HG03175 (cell line): ENCODE measurements at regions not wholly inside any gene's neighbourhood (a gene's known extent, or its start where the extent isn't known, plus 50 kb on each side); places are given as distances from the start of the nearest gene placed in this dataset.
"Not testable (repeated sequence)": the region's sequence is repeated elsewhere in the genome, so short reads cannot be mapped to it uniquely, and the experiment has no call there.

Experiments used
- ATAC-seq: cut with Tn5 transposase; IDR thresholded peaks from one replicate; pipeline ENCODE4 v1.9.1; 2021; ENCODE audit warnings: mild to moderate bottlenecking, moderate library complexity; ENCODE audit not compliant: unreplicated experiment

DNA sequence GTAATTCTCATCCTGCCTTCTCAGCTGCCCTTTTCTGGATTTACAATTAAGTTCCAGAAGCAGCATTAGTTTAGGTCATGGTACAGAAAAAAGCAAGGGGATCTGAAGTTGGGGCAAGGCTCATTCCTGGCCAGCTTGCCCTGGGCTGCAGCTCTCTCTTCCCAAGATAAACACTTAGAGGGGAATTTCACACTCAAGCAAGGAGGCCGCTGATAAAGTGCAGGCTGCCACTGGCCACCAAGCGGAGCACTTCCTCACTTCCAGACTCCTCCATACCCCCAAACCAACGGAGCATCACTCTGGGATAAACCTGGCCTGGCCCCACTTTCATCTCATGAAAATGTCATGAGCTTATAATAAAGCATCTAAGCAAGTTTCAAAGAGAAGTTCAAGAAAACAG lies 445.5 kb upstream of the MKI67 start:
- no peak for ATAC-seq

DNA sequence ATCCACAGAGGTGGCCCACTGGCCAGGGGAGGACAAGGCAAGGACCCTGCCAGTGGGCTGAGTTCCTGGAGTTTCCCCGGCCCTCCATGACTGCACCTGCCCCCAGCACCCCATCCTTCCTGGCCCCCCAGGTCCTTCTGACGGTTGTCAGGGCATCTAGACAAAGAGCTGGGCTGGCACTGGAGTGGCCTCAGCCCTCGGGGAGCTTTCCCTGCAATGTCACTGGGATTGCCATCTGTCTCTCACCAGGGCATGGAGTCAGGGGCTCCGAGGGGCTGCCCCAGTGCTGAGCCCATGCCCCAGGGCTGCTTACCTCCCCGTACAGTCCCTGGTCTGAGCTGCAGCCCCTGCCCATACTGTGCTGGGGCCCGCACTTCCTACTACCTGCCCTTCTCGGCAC lies 446.5 kb upstream of the MKI67 start:
- no peak for ATAC-seq

DNA sequence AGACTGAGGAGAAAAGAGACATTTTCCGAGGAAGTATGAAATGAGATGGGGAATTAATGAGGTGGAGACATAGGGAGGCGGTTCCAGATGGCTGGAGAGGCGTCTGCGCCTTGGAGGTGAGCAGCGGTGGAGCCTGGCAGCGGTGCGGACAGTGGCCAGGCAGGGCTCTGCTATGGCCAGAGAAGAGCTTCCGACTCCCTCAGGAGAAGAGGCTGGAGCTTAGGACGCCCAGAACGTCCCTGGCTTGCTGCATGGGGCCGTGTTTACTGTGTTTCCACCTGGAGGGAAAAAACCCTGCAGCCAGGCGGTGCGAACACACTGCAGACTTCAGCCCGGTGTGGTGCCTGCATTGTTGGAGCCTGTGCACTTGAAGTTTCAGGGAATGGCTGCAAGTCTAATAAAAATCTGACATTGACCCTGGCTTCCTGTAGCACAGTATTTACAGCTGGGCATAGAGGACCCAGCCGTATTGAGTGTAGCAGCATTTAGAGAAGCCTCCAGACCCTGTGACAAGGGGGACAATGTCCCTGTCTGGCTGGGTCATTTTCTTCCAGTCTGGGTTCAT lies 447.1 kb upstream of the MKI67 start:
- ATAC-seq, result no peak

DNA sequence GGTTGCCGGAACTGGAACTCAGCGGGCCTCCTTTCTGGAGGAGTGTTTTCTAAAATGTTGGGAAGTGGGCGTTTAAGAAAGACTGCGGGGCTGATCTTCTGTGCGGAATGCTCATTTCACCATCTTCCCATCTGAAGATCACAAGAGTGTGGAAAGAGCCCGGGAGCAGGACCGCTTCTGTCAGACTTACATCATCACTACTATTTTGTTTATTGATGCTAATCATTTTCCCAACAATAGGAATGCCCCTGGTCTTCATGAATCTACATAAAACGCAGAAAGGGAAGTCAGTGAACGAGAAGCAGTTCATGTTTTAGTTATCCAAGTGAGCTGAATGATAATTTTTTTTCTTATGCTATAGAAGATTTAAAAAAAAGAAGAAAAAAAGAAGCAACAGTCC lies 447.8 kb upstream of the MKI67 start:
- no peak for ATAC-seq

DNA sequence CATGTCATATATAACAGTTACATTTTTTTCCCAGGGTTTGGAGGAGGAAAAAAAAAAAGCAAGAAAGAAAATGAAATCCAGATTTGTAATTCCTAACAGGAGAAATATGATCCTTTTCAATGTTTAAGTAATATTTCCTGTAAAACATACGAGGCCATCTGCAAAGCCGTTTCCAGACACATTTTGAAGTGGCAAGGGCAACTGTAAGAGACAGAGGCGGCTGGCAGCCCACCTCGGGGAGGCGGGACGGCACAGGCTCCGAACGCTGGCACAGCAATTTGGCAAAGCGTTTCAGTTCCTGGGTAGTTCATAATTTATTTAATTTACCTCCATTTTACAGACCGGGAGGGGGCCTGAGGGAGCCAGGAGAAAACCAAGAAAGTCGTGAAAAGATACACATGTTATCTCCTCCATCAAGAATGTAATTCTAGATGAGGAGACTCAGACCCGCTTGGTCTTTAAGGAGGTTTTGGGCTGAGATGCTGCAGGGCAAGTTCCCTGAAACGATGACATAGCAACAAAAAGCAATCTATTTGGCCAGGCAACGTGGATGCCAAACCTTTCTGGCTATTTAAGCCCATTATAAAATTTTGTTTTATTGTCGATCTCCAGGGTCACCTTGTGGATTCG lies 448.5 kb upstream of the MKI67 start:
- ATAC-seq, result no peak

DNA sequence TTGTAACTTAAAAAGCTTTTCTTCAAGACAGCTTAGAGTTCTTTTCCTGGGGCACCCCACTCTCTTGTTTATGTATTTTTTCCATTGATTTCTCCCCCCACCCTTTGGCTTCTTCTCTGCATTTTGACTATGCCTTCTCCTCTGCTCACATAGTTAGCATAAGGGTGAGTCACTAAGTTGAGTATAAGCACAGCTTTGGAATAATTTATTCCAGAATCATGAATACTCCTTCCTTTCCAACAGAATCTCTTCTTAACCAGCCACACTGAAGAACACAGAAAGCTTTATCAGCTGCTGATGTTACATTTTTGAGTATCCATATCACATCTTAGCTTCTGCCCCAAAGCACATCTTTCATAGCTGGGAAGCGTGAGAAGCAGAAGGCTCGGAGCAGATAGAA lies 449.5 kb upstream of the MKI67 start:
- ATAC-seq, result no peak

DNA sequence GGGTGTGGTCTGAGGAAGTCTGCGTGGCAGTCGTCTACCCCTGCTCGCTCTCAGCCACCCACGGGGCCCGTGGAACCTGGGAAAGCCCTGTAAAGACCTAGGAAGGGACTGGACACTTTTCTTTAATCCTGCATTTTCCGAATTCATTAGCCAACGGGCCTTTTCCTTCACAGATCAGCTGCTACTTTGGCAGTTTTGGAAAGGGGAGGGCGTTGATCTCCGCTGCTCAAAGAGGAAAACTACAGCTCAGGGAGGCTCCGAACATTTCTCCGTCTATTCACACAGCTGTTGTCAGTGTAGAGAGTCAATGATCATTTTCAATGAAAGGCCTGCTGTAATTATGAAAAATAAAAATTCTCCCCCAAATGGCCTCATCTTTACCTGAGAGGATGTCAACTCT lies 450.1 kb upstream of the MKI67 start:
- no peak for ATAC-seq

DNA sequence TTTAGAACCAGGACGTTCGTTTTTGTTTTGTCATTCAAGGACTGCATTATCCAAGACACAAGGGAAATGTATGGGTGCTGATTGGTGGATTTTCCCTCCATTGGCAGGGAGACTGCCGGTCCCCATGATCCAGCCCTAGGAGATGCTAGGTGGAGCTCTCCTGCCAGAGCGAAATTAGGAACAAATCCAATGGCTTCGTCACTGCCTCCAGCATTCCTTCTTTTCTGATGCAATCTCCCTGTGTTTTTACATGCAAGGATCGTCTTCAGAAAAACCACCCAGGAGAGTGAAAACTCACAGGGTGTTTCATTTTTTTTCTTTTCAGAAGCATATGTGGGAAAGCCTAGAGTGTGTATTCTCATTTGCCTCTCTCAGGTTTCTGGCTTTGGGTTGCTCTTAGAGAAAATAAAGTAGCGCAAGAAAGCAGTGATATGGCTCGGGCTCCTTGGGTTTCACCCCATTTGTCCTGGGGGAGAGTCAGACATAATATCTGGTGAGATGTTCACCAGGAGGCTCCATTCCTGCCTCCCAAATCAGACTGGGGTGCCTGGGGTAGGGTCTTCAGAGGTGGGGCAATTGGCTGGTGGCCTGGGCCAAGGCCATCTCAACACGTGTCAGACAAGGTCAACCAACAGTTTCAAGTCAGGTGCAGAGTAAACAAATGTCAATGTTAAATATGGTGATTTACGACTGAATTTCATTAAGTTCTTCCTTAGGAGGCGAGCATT lies 450.9 kb upstream of the MKI67 start:
- ATAC-seq, result no peak

DNA sequence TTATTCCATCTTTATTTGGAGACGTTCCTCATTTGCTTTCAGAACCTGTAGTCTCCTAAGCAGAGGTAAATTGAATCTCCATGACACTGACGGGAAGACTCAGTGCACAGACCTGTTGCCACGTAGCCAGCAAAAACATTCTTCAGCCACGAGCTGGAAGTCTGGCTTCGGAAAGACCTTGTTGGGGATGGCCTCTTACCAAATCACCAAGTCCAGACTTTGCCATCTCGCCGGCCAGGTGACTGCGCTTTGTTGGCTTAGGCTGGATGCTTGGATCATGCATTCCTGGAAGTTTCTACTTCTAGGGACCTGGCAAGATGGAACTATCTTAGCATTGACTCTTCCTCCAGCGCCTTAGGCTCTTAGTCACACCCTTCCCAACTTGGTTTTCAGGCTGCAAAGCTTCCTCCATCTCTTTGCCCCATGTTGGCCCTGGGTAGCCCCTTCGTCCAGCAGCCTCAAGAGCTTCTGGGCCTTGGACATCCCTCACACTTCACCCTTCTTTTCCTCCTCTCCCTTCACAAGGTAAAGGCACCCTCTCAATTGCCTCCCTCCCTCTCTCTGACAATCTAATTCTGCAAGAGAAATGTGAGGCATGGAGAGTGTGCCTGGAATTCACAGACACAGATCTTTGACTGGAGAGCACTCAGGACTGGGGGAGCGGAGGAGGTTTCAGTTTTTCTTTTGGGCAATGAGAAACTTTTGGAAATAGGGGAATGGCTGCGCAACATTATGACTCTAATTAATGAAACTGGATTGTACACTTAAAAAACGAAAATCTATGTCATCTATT lies 451.9 kb upstream of the MKI67 start:
- no peak for ATAC-seq

DNA sequence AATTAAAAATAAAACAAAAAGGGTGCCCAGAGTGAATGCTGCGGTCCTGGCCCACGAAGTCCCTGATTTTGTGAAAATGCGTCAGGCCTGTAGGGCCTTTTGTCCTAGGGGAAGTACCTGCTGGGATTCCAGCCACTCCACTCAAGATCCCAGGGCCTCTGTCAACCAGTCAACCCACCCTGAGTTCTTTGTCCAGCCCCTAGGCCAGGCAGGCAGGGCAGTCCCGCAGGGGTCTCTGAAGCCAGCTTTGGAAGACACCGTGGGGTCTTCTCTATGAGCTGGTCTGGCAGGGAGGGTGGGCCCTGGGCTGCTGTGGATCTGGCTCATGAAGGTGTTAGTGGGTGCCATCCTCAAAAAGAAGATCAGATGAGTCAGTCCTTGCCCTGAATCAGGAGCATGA lies 452.5 kb upstream of the MKI67 start:
- no peak for ATAC-seq

DNA sequence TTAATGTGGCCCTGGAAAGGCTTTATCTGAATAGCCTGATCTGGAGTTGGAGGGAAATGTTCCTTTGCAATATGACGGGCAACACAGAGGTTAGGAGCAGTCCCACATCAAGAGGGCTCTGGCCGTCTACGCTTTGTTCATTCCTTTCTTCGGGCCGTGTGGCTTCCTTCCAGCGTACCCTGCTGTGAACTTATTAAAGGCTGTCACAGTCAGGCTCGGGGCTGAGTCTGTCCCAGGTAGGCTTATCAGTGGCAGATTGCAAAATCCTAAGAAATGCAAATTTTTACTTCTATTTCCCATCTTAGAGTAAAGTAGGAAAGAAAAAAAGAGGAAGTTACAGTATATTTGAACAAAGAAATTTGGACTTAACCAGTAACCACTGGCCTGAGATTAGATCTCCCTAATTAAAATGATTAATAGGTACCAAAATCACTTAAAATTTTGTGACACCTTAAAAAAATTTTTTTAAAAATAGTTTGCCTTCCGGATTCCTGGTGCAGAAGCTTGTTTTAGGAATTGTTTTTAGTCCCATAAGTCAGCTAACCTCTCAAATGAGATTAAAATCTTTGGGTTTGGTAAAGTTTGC lies 453.1 kb upstream of the MKI67 start:
- no peak for ATAC-seq

DNA sequence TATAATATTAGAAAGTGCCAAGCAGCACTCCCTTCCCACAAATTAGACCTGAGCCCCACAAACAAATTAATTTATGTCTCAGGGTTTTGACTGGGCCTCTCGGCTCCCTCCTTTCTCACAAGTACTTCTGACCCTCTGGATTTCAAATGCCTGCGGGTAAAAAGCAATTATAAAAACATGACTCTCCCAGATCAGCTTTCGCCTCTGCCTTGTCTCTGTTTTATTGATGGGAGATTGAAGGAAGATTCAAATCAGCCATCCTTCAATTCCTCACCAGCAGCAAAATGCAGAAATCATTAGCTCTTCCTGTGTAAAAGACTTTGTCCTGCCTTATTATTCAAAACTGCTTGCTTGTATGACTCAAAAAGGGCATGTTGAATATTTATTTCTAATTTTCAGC lies 453.7 kb upstream of the MKI67 start:
- ATAC-seq, result no peak

DNA sequence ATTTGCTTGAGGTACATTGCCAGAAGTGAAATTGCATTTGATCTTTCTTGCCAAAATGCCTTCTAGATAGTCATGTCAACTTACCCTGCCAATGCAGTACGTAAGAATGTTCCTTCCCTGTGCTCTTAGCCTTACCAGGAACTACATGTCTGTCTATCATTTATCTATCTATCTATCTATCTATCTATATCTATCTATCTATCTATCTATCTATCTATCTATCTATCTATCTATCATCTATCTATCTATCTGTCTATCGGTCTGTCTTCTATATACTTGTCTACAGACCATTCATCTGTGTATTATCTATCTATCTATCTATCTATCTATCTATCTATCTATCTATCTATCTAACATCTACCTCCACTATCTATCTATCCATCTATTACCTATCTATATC lies 456.9 kb upstream of the MKI67 start:
- ATAC-seq, result not testable (repeated sequence)

DNA sequence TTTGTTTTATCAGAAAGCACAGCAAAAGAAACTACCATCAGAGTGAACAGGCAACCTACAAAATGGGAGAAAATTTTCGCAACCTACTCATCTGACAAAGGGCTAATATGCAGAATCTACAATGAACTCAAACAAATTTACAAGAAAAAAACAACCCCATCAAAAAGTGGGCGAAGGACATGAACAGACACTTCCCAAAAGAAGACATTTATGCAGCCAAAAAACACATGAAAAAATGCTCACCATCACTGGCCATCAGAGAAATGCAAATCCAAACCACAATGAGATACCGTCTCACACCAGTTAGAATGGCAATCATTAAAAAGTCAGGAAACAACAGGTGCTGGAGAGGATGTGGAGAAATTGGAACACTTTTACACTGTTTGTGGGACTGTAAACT lies 460.4 kb upstream of the MKI67 start:
- not testable (repeated sequence) for ATAC-seq

DNA sequence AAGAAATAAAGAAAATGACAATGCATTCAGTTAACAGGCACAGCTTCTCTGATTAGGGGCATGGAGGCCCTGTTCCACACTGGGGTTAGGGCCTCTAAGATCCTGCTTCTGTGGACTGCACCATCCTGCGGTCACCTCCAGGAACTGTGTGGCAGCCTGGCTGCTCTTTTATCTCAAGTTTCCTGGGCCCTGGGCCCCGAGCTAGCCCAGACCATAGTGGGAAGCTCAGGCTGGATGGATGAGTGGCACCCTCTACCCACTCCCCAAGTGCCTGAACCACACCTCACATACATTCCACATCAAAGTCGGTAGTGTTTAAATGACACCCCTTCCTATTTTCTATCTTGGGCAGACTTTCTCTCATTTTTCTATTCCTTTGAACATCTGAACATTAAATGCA lies 461.5 kb upstream of the MKI67 start:
- no peak for ATAC-seq

DNA sequence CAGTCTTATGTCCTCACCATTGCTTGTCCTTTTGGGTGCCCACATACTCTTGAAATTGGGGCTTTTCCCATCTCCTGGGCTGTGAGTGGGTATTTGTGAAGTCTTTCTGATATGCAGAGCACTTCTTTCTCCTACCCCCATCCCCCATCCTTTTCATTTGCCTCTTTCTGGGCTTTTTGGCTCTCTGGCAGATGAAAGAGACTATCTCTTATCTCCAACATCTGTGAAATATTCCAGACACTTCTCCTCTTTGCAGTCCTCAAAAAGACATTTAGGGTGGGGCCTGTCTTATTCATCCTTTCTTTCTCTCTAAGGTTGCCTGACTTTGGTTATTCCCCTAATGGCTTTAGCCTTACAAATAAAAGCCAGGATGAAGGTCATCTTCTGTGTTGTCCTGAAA lies 462.2 kb upstream of the MKI67 start:
- no peak for ATAC-seq

DNA sequence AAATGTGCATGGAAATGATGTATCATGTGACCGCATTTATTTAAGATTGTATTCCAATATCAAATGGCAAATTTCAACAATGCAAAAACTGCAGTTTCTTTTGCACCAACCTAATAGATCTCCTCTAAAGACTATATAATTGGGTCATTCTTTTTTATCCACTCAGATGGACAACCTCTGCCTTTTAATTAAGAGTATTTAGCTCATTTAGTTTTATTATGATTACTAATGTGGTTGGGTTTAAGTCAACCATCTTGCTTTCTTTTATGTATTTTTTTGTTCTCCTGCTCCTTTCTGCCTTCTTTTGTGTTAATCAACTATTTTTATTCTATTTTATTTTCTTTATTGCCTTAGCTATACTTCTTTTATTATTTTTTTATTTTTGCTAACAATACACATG lies 468.5 kb upstream of the MKI67 start:
- ATAC-seq, result no peak

DNA sequence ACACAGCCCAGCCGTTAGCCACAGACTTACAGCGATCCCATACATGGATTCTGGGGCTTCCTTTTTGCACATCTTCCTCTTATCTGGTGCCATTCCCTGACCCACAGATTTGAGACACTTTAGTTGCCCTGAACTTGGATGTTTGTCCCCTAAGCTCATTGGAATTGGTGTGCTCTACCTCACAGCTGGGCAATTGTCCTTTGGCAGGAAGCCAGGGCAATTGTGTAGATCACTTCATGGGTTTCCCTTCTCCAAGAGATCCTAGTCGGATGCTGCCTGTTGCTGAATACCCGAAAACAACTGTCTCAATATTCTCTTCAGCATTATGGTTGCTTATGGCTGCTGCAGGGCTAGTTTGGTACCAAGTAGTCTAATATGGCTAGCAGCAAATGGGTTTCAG lies 470.7 kb upstream of the MKI67 start:
- ATAC-seq, result no peak

DNA sequence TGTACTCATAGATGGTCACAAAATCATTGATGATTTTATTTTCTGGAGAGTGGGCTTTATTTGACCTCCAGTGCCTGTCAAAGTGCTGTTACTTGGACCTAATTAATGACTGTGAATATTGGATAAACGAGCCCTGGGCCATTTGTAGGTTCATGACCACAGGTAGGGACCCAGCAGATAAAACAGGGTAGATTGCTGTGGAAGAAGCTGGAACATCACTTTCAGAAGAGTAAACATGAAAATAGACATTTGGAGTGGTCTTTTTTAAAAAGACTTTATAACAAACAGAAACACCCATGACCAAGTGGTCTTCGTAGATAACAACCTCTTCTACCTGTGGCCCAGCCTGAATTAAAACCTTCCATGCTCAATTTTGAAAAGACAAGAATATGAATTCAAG lies 472.8 kb upstream of the MKI67 start:
- ATAC-seq, result no peak

DNA sequence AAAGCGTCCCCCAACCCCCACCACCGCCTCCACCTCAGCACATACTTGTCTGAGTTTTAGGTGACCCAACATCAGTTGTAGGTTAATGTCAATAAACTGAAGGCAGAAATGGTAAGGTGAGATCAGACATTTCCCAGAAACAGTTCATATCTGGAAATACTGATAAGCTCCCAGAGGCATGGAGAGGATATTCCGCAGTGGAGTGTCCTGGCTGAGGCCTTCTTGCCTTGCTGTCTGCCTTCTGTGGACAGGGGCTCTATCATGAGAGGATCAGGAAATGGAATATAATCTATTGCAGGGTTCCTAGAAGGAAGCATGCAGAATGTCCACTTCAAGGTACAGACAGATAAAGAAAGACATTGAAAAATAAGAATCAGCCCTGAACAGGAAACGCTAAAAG lies 473.3 kb upstream of the MKI67 start:
- ATAC-seq, result no peak

DNA sequence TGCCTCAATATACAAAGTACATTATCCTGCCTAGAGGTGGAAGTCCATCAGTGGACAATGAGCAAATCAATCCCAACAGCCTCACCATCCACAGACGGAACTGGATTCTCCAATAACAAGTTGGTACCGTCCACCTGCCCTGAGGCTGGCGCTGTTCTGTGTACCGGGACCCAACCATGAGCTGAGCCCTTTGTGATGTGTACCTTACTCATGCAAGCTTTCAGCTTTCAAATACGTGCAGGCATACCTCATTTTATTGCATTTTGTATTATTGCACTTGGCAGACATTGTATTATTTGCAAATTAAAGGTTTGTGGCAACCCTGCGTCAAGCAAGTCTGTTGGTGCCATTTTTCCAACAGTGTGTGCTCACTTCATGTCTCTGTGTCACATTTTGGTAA lies 476.0 kb upstream of the MKI67 start:
- no peak for ATAC-seq
